NB4 (cell line): ENCODE measurements at regions not wholly inside any gene's neighbourhood (a gene's known extent, or its start where the extent isn't known, plus 50 kb on each side); places are given as distances from the start of the nearest gene placed in this dataset.

Experiments
- MAX ChIP-seq: IDR thresholded peaks from 2 replicates; pipeline ENCODE4 v1.6.1; 2011; ENCODE audit warnings: low read depth, low read length
- POLR2A ChIP-seq: IDR thresholded peaks from 2 replicates; pipeline ENCODE4 v1.6.1; 2011; ENCODE audit warnings: mild to moderate bottlenecking; ENCODE audit not compliant: insufficient read length; ENCODE audit errors: extremely low read depth
- TF ChIP-seq, protein P1 (sequence below): IDR thresholded peaks from one replicate; pipeline ENCODE4 v1.5.1; 2012; ENCODE audit warnings: low read depth, low read length

DNA sequence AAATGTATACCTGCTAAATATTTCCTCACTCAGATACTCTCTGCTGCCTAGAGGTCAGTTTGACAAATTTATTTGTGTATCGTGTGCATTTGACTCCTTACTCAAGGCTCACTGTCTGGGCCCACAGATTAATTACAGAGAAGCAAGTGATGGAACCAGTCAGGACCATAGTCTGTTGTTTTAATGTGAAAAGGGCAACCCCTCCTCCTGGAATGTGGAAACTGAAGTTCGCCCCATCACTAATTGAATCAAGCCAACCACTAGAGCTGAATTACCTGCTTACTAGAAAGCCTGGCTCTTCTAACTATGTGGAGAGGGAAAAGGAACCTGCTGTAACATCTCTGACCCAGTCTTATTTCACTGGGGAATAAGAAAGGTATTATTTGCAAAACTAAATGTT is 199.9 kb upstream of the KRR1 start:
- TF ChIP-seq POLR2A (no peak), MAX (no peak)
- TF ChIP-seq, protein P1, sequence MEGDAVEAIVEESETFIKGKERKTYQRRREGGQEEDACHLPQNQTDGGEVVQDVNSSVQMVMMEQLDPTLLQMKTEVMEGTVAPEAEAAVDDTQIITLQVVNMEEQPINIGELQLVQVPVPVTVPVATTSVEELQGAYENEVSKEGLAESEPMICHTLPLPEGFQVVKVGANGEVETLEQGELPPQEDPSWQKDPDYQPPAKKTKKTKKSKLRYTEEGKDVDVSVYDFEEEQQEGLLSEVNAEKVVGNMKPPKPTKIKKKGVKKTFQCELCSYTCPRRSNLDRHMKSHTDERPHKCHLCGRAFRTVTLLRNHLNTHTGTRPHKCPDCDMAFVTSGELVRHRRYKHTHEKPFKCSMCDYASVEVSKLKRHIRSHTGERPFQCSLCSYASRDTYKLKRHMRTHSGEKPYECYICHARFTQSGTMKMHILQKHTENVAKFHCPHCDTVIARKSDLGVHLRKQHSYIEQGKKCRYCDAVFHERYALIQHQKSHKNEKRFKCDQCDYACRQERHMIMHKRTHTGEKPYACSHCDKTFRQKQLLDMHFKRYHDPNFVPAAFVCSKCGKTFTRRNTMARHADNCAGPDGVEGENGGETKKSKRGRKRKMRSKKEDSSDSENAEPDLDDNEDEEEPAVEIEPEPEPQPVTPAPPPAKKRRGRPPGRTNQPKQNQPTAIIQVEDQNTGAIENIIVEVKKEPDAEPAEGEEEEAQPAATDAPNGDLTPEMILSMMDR, result no peak
